GM12864 (cell line): ENCODE measurements at regions not wholly inside any gene's neighbourhood (a gene's known extent, or its start where the extent isn't known, plus 50 kb on each side); places are given as distances from the start of the nearest gene placed in this dataset.
"Not testable (repeated sequence)": the region's sequence is repeated elsewhere in the genome, so short reads cannot be mapped to it uniquely, and the experiment has no call there.

ENCODE experiments used
- DNase-seq: peaks from one replicate; pipeline ENCODE4 v3.0.0-alpha.2; 2011; ENCODE audit warnings: low read depth
- H3K4me3 ChIP-seq: 2 replicates; pipeline ENCODE4 v1.5.1; 2011; ENCODE audit warnings: mild to moderate bottlenecking, low read depth, low read length, control low read depth
- CTCF ChIP-seq: IDR thresholded peaks from 2 replicates; pipeline ENCODE4 v1.5.1; 2011; ENCODE audit warnings: low read depth, mild to moderate bottlenecking, moderate library complexity, low read length, control low read depth, inconsistent platforms; ENCODE audit errors: missing control alignments

GRCh38 chr2:36168115-36168514 lies 187.5 kb upstream of the CRIM1 start:
- no peak for DNase-seq
- no peak for TF ChIP-seq CTCF
- no peak overlapping the region for H3K4me3 ChIP-seq

- DNase-seq = no peak
- H3K4me3 ChIP-seq = no peak overlapping the region
These were observed 190.4 kb upstream of the CRIM1 start for GRCh38 chr2:36165132-36165531.

GRCh38 chr2:36163520-36164254 lies 191.9 kb upstream of the CRIM1 start:
- TF ChIP-seq CTCF = no peak
- no peak for DNase-seq
- no peak overlapping the region for H3K4me3 ChIP-seq

More at GRCh38 chr2:36165132-36165531, 190.4 kb upstream of the CRIM1 start:
- no peak for TF ChIP-seq CTCF

- not testable (repeated sequence) for H3K4me3 ChIP-seq, DNase-seq
These were observed 198.5 kb upstream of the CRIM1 start for GRCh38 chr2:36157093-36157492.

GRCh38 chr2:36147670-36148390 lies 207.7 kb upstream of the CRIM1 start:
- DNase-seq = peak; percentile 13
- no peak for TF ChIP-seq CTCF
- no peak overlapping the region for H3K4me3 ChIP-seq

- TF ChIP-seq CTCF = no peak
- no peak for DNase-seq
- no peak overlapping the region for H3K4me3 ChIP-seq
These were observed 208.8 kb upstream of the CRIM1 start for GRCh38 chr2:36146765-36147164.

- TF ChIP-seq CTCF = no peak
- no peak overlapping the region for H3K4me3 ChIP-seq
- DNase-seq = no peak
These were observed 215.2 kb upstream of the CRIM1 start for GRCh38 chr2:36140391-36140790.
